Naive thymus-derived CD8-positive, alpha-beta T cell (primary cell): ENCODE measurements at regions not wholly inside any gene's neighbourhood (a gene's known extent, or its start where the extent isn't known, plus 50 kb on each side); places are given as distances from the start of the nearest gene placed in this dataset.

Experiments used
- ATAC-seq, 2 donors: fragments of 150-1000 bp; cut with Tn5 transposase in 1 of 2; sonication (Bioruptor Pico), chemical (Tn5 transposase) in 1 of 2; 1 replicate in 1 of 2; 2 replicates in 1 of 2; pipeline ENCODE4 v1.10.0; 2021; ENCODE audit warnings: mild to moderate bottlenecking in 2 of 2, moderate library complexity in 2 of 2
- POLR2A ChIA-PET: fragments of 350-600 bp; sonication (Branson Sonifier 250); formaldehyde crosslinking; loops from one replicate; lab custom pipeline; 2021; ENCODE audit warnings: antibody characterized with exemption; lab: Charles Lee
- DNase-seq, 10 donors: peaks; one replicate each; pipeline versions ENCODE4 v3.0.0 to v3.0.0-alpha.2; 2020 to 2022
- H3K27ac Mint-ChIP-seq, 10 donors: one replicate each; pipeline ENCODE4 v1.8.0; 2020 to 2022; ENCODE audit warnings: mild to moderate bottlenecking in 10 of 10, mixed read lengths in 10 of 10, moderate library complexity in 4 of 10, inconsistent platforms in 1 of 10
- H3K27me3 Mint-ChIP-seq, 5 donors: one replicate each; pipeline ENCODE4 v1.8.0; 2021 to 2022; ENCODE audit warnings: mixed read lengths in 5 of 5
- H3K36me3 Mint-ChIP-seq, 3 donors: one replicate each; pipeline ENCODE4 v1.8.0; 2020 to 2022; ENCODE audit warnings: mixed read lengths in 3 of 3, mild to moderate bottlenecking in 2 of 3, inconsistent platforms in 1 of 3
- H3K4me1 Mint-ChIP-seq, 4 donors: one replicate each; pipeline ENCODE4 v1.8.0; 2021 to 2022; ENCODE audit warnings: mixed read lengths in 4 of 4
- H3K4me3 Mint-ChIP-seq, 10 donors: one replicate each; pipeline ENCODE4 v1.8.0; 2020 to 2022; ENCODE audit warnings: mild to moderate bottlenecking in 10 of 10, mixed read lengths in 10 of 10, moderate library complexity in 6 of 10, inconsistent platforms in 1 of 10
- H3K9me3 Mint-ChIP-seq, 9 donors: one replicate each; pipeline ENCODE4 v1.8.0; 2020 to 2022; ENCODE audit warnings: mixed read lengths in 9 of 9, mild to moderate bottlenecking in 3 of 9, inconsistent platforms in 1 of 9, moderate library complexity in 1 of 9

GRCh38 chr2:67922080-67922785, 140.6 kb downstream of the C1D start:
- no peak overlapping the region for H3K4me3 Mint-ChIP-seq
- POLR2A ChIA-PET: no interaction called here
- no peaks in the 10 kb centered on the region for H3K36me3 Mint-ChIP-seq
- DNase-seq: no peak
- peaks cover 0 to 7% (median 0%) of the 10 kb centered on the region in 9 donors for H3K9me3 Mint-ChIP-seq
- ATAC-seq: no peak
- peaks cover 8 to 45% (median 18%) of the 10 kb centered on the region in 5 donors for H3K27me3 Mint-ChIP-seq
- no peaks in the 10 kb centered on the region for H3K4me1 Mint-ChIP-seq
- H3K27ac Mint-ChIP-seq: no peak overlapping the region

DNA sequence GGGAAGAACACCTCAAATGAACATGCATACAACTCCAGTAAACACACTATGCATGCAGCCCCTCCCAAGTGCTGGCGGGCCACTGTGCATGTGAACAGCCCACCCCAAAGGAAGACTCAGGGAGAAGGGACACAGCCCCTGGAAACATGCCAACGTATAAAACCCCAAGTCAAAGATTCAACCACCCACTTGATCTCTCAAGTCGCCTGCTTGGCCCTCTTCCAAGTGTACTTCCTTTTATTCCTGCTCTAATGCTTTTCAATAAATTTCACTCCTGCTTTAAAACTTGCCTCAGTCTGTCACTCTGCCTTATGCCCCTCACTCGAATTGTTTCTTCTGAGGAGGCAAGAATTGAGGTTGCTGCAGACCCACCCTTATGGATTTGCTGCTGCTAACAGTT, 139.1 kb downstream of the C1D start:
- ATAC-seq: no peak
- POLR2A ChIA-PET: no interaction called here
- Mint-ChIP-seq H3K9me3 (peaks cover 0 to 4% (median 0%) of the 10 kb centered on the region in 9 donors), H3K27me3 (peaks cover 5 to 38% (median 15%) of the 10 kb centered on the region in 5 donors), H3K36me3 (no peaks in the 10 kb centered on the region), H3K4me1 (no peaks in the 10 kb centered on the region), H3K27ac (no peak overlapping the region), H3K4me3 (no peak overlapping the region)
- no peak for DNase-seq

DNA sequence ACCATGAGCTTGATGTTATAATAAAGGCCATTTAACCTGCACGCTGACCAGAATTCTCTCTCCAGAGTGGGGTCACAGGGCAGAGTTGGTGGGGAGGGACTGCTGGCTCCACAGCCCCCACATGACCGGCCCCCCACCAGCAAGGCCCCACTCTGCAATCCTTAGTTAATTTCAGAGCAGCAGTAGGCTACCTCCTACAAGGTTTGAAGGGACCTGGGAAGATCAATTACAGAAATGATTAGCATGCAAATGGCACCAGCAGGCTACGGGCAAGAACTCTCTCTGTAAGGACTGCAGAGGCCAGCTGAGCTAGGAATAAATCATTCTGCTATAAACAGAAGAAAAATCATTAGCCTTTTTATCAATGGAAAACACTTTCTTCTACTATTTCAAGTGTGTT, 135.3 kb downstream of the C1D start:
- Mint-ChIP-seq H3K27ac (no peak overlapping the region), H3K9me3 (peaks cover 0 to 4% (median 0%) of the 10 kb centered on the region in 9 donors), H3K36me3 (no peaks in the 10 kb centered on the region), H3K4me3 (no peak overlapping the region), H3K4me1 (peaks cover 0 to 1% (median 0%) of the 10 kb centered on the region in 4 donors), H3K27me3 (peaks cover 0 to 21% (median 7%) of the 10 kb centered on the region in 5 donors)
- DNase-seq (no peak), ATAC-seq (no peak)
- POLR2A ChIA-PET: no interaction called here

DNA sequence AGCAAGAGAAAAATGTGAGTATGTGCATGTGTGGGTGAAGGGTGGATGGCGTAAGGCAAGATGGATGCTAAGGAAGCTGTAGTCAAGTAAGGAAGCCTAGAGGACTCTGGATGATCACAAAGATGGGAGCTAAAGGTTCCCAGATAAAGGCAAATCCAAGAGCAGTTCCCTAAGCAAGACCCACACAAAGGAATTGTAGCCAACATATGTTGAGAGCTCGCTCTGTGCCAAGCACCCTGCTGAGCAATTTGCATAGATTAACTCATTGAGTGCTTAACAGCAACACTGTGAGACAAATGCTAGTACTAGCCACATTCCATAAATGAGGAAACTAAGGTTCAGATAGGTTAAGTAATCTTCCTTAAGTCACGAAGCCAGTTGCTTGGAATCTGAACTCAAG, 132.6 kb downstream of the C1D start:
- peaks cover 0 to 5% (median 3%) of the 10 kb centered on the region in 5 donors for H3K27me3 Mint-ChIP-seq
- peaks cover 0 to 1% (median 0%) of the 10 kb centered on the region in 4 donors for H3K4me1 Mint-ChIP-seq
- H3K9me3 Mint-ChIP-seq: no peaks in the 10 kb centered on the region
- no peaks in the 10 kb centered on the region for H3K36me3 Mint-ChIP-seq
- POLR2A ChIA-PET: no interaction called here
- no peak overlapping the region for H3K4me3 Mint-ChIP-seq
- no peak overlapping the region for H3K27ac Mint-ChIP-seq
- no peak for DNase-seq
- no peak for ATAC-seq

GRCh38 chr2:67936969-67937368, 125.8 kb downstream of the C1D start:
- Mint-ChIP-seq H3K36me3 (peaks cover 0 to 7% (median 0%) of the 10 kb centered on the region in 3 donors), H3K4me1 (no peaks in the 10 kb centered on the region), H3K27me3 (peaks cover 2 to 26% (median 7%) of the 10 kb centered on the region in 5 donors), H3K4me3 (no peak overlapping the region), H3K27ac (no peak overlapping the region), H3K9me3 (peaks cover 0 to 6% (median 3%) of the 10 kb centered on the region in 9 donors)
- no peak for ATAC-seq
- DNase-seq: no peak
- POLR2A ChIA-PET: no interaction called here

DNA sequence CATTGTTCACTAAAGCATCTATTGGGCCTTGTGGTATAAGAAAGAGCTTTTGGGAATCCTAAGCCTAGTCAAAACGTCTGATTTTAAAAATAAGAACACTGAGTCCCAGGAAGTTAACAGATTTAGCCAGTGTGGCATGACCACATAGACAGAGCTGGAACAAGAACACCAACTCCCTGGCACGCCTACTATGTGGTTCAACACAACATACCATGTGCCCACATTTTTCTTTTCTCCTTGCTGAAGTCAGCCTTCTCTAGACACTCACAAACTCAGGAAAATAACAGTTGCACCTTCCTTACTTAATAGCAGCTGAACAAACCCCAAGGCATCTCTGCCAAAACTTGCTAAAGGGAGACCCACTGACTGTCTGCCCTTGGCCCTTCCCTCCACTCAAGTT, 124.8 kb downstream of the C1D start:
- Mint-ChIP-seq H3K4me3 (no peak overlapping the region), H3K36me3 (peaks cover 0 to 14% (median 0%) of the 10 kb centered on the region in 3 donors)
- ATAC-seq: no peak

DNA sequence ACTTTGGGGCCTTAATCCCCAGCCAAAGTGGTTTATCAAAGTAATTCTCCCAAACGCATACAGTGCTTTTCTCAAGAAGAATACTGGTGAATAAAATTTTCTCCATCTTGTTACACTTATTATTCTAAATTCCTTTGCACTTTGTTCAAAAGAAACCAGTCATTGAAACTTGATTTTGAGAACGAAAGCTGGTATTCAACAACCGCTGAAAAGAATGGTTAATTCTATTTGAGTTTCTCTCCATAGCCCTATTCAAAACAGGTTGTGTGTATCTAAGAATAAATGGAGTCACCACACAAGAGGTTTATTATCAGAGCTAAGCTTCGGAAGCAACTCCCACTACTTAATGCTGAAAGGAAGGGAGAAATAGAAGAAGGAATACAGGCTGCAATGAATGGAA, 117.7 kb downstream of the C1D start:
- peaks cover 0 to 12% (median 0%) of the 10 kb centered on the region in 3 donors for H3K36me3 Mint-ChIP-seq
- POLR2A ChIA-PET: no interaction called here

More for the DNA sequence above, 124.8 kb downstream of the C1D start:
- H3K4me1 Mint-ChIP-seq: no peaks in the 10 kb centered on the region
- peak overlapping the region in 1 of 10 donors; percentile 15 for H3K27ac Mint-ChIP-seq
- POLR2A ChIA-PET: no interaction called here
- H3K9me3 Mint-ChIP-seq: peaks cover 0 to 13% (median 8%) of the 10 kb centered on the region in 9 donors
- H3K27me3 Mint-ChIP-seq: peaks cover 2 to 26% (median 11%) of the 10 kb centered on the region in 5 donors
- no peak for DNase-seq

GRCh38 chr2:67945940-67946339, 116.9 kb downstream of the C1D start:
- Mint-ChIP-seq H3K4me1 (peaks cover 0 to 4% (median 0%) of the 10 kb centered on the region in 4 donors), H3K4me3 (no peak overlapping the region), H3K36me3 (peaks cover 0 to 7% (median 0%) of the 10 kb centered on the region in 3 donors), H3K9me3 (peaks cover 0 to 12% (median 8%) of the 10 kb centered on the region in 9 donors), H3K27me3 (peaks cover 3 to 26% (median 8%) of the 10 kb centered on the region in 5 donors), H3K27ac (no peak overlapping the region)
- no peak for DNase-seq
- no peak for ATAC-seq
- POLR2A ChIA-PET: no interaction called here

More for the DNA sequence above, 117.7 kb downstream of the C1D start:
- Mint-ChIP-seq H3K27me3 (peaks cover 4 to 25% (median 8%) of the 10 kb centered on the region in 5 donors), H3K4me3 (no peak overlapping the region), H3K9me3 (peaks cover 0 to 16% (median 10%) of the 10 kb centered on the region in 9 donors), H3K4me1 (no peaks in the 10 kb centered on the region), H3K27ac (no peak overlapping the region)
- DNase-seq (no peak), ATAC-seq (no peak)

DNA sequence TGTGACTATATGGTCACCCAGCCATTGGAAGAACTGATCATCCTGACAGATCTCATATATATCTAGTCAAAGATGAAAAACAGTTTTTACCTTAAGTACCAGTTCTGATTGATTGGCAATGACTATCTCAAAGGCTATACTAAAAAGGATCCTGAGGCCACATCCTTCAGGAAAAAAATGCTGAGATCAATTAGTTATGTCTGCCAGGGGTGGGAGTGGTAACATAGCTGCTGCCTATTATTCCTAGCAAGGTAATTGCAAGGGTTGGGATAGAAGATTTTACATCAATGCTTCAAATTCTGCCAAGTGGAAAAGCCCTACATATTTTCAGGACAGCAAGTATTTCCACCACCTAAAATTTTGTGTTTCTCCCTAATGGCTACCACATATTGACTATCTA, 114.7 kb downstream of the C1D start:
- peaks cover 0 to 4% (median 1%) of the 10 kb centered on the region in 9 donors for H3K9me3 Mint-ChIP-seq
- peaks cover 0 to 4% (median 0%) of the 10 kb centered on the region in 4 donors for H3K4me1 Mint-ChIP-seq
- H3K27ac Mint-ChIP-seq: no peak overlapping the region
- POLR2A ChIA-PET: no interaction called here
- ATAC-seq (no peak), DNase-seq (no peak)
- H3K27me3 Mint-ChIP-seq: peaks cover 4 to 42% (median 8%) of the 10 kb centered on the region in 5 donors
- H3K36me3 Mint-ChIP-seq: no peaks in the 10 kb centered on the region
- no peak overlapping the region for H3K4me3 Mint-ChIP-seq

DNA sequence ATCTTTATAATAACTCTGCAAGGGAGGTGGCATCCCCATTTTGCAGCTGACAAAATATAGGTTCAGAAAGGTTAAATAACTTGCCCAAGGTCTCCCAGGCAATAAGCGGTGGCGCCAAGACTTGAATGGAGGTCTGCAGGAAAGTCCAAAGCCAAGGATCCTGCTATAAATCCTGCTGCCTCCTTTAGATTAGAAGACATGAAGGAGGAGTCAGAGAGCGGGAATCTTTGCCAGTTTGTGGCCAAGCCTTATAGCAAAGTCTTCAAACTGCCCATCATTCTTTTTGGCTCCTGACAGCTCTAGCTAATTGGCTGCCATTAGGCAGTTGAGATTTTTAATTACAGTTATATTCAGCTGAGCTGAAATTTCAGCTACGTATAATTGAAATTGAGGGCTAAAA, 114.3 kb downstream of the C1D start:
- Mint-ChIP-seq H3K27me3 (peaks cover 4 to 42% (median 8%) of the 10 kb centered on the region in 5 donors), H3K4me1 (peaks cover 0 to 4% (median 0%) of the 10 kb centered on the region in 4 donors), H3K9me3 (peaks cover 0 to 2% (median 0%) of the 10 kb centered on the region in 9 donors), H3K36me3 (no peaks in the 10 kb centered on the region), H3K27ac (no peak overlapping the region), H3K4me3 (no peak overlapping the region)
- DNase-seq (no peak), ATAC-seq (no peak)
- POLR2A ChIA-PET: no interaction called here

DNA sequence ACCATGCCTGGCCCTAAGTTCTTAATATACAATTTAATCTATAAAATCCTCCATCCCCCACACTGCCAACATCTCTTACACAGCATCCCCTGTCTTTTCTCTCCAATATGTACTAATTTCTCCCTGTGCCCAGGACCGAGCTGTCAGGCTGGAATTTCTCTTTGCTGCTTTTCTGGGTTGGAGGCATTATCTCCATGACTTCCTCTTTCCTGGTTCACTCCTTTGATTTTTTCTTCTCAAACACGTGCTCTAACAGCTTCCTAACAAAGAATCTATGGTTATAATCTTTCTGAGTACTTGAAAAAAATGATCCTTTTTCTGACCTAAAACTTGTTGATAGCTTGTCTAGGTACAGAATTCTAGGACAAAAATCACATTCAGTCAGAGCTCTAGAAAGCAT, 112.8 kb downstream of the C1D start:
- no peaks in the 10 kb centered on the region for H3K9me3 Mint-ChIP-seq
- H3K4me3 Mint-ChIP-seq: no peak overlapping the region
- ATAC-seq (no peak), DNase-seq (no peak)
- peaks cover 0 to 4% (median 0%) of the 10 kb centered on the region in 4 donors for H3K4me1 Mint-ChIP-seq
- peaks cover 6 to 47% (median 11%) of the 10 kb centered on the region in 5 donors for H3K27me3 Mint-ChIP-seq
- no peak overlapping the region for H3K27ac Mint-ChIP-seq
- POLR2A ChIA-PET: no interaction called here
- no peaks in the 10 kb centered on the region for H3K36me3 Mint-ChIP-seq

- no peak overlapping the region for H3K4me3 Mint-ChIP-seq
- peaks cover 6 to 56% (median 14%) of the 10 kb centered on the region in 5 donors for H3K27me3 Mint-ChIP-seq
- DNase-seq (no peak), ATAC-seq (no peak)
- H3K36me3 Mint-ChIP-seq: no peaks in the 10 kb centered on the region
- POLR2A ChIA-PET: no interaction called here
- H3K27ac Mint-ChIP-seq: no peak overlapping the region
- peaks cover 0 to 4% (median 0%) of the 10 kb centered on the region in 4 donors for H3K4me1 Mint-ChIP-seq
- no peaks in the 10 kb centered on the region for H3K9me3 Mint-ChIP-seq
Observed at GRCh38 chr2:67950919-67951318, 111.9 kb downstream of the C1D start.

- ATAC-seq (no peak), DNase-seq (no peak)
- POLR2A ChIA-PET: no interaction called here
- Mint-ChIP-seq H3K9me3 (peaks cover 0 to 6% (median 0%) of the 10 kb centered on the region in 9 donors), H3K4me3 (no peak overlapping the region), H3K27me3 (peaks cover 3 to 60% (median 14%) of the 10 kb centered on the region in 5 donors), H3K36me3 (no peaks in the 10 kb centered on the region), H3K27ac (no peak overlapping the region), H3K4me1 (peaks cover 0 to 4% (median 0%) of the 10 kb centered on the region in 4 donors)
Observed at GRCh38 chr2:67952066-67952465, 110.7 kb downstream of the C1D start.
